NCI-H526 treated with DMSO at 0.1 percent for 48 hours (cell line): ENCODE measurements at regions not wholly inside any gene's neighbourhood (a gene's known extent, or its start where the extent isn't known, plus 50 kb on each side); places are given as distances from the start of the nearest gene placed in this dataset.

Source experiments
- DNase-seq: peaks from one replicate; lab custom pipeline; 2025; lab: John Stamatoyannopoulos, UW

- DNase-seq = no peak
Observed at GRCh38 chr9:13332571-13332970, 53.1 kb upstream of the MPDZ start.

GRCh38 chr9:13331320-13331719 is 51.8 kb upstream of the MPDZ start:
- DNase-seq = no peak

GRCh38 chr9:13330396-13331004 is 51.0 kb upstream of the MPDZ start:
- DNase-seq = no peak
